Activated CD4-positive, alpha-beta T cell treated with anti-CD3 and anti-CD28 coated beads, Interleukin-10, Interleukin-2, amounts not matched to agents 100 ng/mL and 50 ng/mL, durations not matched to agents 16 hours and 8 hours (primary cell): ENCODE measurements at regions not wholly inside any gene's neighbourhood (a gene's known extent, or its start where the extent isn't known, plus 50 kb on each side); places are given as distances from the start of the nearest gene placed in this dataset.

Source experiments
- DNase-seq: peaks from one replicate; pipeline ENCODE4 v3.0.0-alpha.2; 2020

GRCh38 chr2:57902578-57902977, 144.0 kb upstream of the VRK2 start:
- no peak for DNase-seq

- DNase-seq, result peak; percentile 31
Measured at GRCh38 chr2:57906152-57906732, 140.4 kb upstream of the VRK2 start.

- no peak for DNase-seq
Measured at GRCh38 chr2:57907411-57907810, 139.2 kb upstream of the VRK2 start.

GRCh38 chr2:57908736-57909161, 137.9 kb upstream of the VRK2 start:
- DNase-seq, result no peak

- DNase-seq, result no peak
Measured at GRCh38 chr2:57918126-57918525, 128.5 kb upstream of the VRK2 start.

GRCh38 chr2:57920342-57920939, 126.2 kb upstream of the VRK2 start:
- DNase-seq, result no peak

GRCh38 chr2:57934659-57935058, 111.9 kb upstream of the VRK2 start:
- DNase-seq, result no peak

- no peak for DNase-seq
Measured at GRCh38 chr2:57936216-57936615, 110.4 kb upstream of the VRK2 start.

GRCh38 chr2:57937456-57937855, 109.2 kb upstream of the VRK2 start:
- DNase-seq, result no peak

- no peak for DNase-seq
Measured at GRCh38 chr2:57941816-57942215, 104.8 kb upstream of the VRK2 start.

- DNase-seq, result no peak
Measured at GRCh38 chr2:57943315-57943714, 103.3 kb upstream of the VRK2 start.

- DNase-seq, result no peak
Measured at GRCh38 chr2:57947398-57947797, 99.2 kb upstream of the VRK2 start.

GRCh38 chr2:57954020-57954419, 92.6 kb upstream of the VRK2 start:
- no peak for DNase-seq

- DNase-seq, result no peak
Measured at GRCh38 chr2:57957238-57957637, 89.4 kb upstream of the VRK2 start.

GRCh38 chr2:57959390-57959789, 87.2 kb upstream of the VRK2 start:
- no peak for DNase-seq

GRCh38 chr2:57962861-57963260, 83.7 kb upstream of the VRK2 start:
- no peak for DNase-seq

- DNase-seq, result no peak
Measured at GRCh38 chr2:57965219-57965618, 81.4 kb upstream of the VRK2 start.

- DNase-seq, result no peak
Measured at GRCh38 chr2:57965961-57966360, 80.6 kb upstream of the VRK2 start.

- no peak for DNase-seq
Measured at GRCh38 chr2:57973621-57974186, 72.9 kb upstream of the VRK2 start.

- DNase-seq, result no peak
Measured at GRCh38 chr2:57979158-57979557, 67.4 kb upstream of the VRK2 start.

GRCh38 chr2:57981083-57981768, 65.4 kb upstream of the VRK2 start:
- no peak for DNase-seq

GRCh38 chr2:57987835-57988573, 58.6 kb upstream of the VRK2 start:
- peak; percentile 2 for DNase-seq

- DNase-seq, result no peak
Measured at GRCh38 chr2:57990118-57990725, 56.4 kb upstream of the VRK2 start.
